ENCODE measurements at regions not wholly inside any gene's neighbourhood (a gene's known extent, or its start where the extent isn't known, plus 50 kb on each side); places are given as distances from the start of the nearest gene placed in this dataset.
"Not testable (repeated sequence)": the region's sequence is repeated elsewhere in the genome, so short reads cannot be mapped to it uniquely, and the experiment has no call there.

GRCh38 chr5:40354171-40354570 is 325.5 kb upstream of the PTGER4 start:
- DNase-seq (ENCODE audit: low spot score) = no peak

- DNase-seq (ENCODE audit: low spot score) = no peak
Observed at GRCh38 chr5:40353442-40353841, 326.3 kb upstream of the PTGER4 start.

- no peak for DNase-seq (ENCODE audit: low spot score)
Observed at GRCh38 chr5:40347981-40348725, 331.6 kb upstream of the PTGER4 start.

GRCh38 chr5:40346901-40347300 is 332.8 kb upstream of the PTGER4 start:
- no peak for DNase-seq (ENCODE audit: low spot score)

DNA sequence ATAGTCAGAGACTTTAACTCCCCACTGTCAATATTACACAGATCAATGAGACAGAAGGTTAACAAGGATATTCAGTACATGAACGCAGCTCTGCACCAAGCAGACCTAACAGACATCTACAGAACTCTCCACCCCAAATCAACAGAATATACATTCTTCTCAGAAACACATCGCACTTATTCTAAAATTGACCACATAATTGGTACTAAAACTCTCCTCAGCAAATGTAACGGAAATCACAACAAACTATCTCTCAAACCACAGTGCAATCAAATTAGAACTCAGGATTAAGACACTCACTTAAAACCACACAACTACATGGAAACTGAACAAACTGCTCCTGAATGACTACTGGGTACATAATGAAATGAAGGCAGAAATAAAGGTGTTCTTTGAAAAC is 341.3 kb upstream of the PTGER4 start:
- not testable (repeated sequence) for DNase-seq (ENCODE audit: low spot score)

DNA sequence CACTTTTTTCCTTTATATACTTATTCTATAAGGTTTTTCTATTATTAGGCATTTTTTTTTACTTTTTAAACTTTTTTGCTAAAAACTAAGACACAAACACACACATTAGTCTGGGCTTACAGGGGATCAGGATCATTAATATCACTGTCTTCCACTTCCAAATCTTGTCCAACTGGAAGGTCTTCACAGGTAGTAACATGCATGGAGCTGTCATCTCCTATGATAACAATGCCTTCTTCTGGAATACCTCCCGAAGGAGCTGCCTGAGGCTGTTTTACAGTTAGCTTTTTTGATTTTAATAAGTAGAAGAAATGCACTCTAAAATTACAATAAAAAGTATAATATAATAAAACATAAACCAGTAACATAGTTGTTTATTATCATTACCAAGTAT is 345.5 kb upstream of the PTGER4 start:
- peak; percentile 50 for DNase-seq (ENCODE audit: low spot score)

DNA sequence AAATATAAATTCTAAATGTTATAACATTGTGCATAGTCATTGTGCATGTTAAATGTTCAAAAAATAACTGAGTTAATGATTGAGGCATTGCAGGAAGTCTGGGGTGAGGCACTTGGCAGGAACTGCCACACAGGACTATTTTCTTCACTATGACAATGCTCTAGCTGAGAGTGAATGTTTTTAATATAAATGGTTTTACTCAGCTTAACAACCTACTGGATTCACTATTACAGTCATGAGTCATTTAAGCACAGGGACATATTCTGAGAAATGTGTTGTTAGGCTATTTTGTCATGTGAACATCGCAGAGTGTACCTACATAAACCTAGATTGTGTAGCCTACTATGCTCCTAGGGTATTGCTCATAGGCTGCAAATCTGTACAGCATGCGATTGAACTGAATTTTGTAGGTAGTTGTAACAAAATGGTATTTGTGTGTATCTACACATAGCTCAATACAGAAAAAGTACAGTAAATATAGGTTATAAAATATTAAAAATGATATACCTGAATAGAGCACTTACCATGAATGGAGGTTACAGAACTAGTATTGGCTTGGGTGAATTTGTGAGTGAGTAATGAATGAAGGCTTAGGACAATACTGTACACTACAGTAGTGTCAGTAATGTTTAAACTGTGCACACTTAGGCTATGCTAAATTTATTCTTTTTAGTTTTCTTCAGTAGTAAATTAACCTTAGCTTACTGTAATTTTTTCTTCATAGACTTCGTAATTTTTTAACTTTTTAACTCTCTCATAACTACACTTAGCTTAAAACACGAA is 346.1 kb upstream of the PTGER4 start:
- DNase-seq (ENCODE audit: low spot score) = peak; percentile 25

DNA sequence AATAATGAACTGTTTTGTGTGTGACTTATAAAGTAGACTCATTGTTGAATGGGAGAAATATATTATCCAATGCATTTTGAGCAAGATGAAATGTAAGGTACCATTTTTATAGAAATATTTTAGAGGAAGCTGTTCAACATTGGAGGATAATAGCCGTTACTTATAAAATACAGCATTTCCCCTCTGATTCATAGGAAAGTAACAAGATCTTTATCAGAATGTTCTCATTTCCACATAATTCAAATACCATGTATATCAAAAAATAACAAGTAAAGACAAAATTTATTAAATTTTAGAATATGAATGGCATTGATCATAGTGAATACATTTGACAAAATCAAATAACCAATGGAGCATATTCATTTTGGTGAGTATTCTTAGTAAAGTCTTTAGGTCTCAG is 346.7 kb upstream of the PTGER4 start:
- DNase-seq (ENCODE audit: low spot score) = no peak

GRCh38 chr5:40331616-40332015 is 348.1 kb upstream of the PTGER4 start:
- peak; percentile 85 for DNase-seq (ENCODE audit: low spot score)

GRCh38 chr5:40321514-40321913 is 358.2 kb upstream of the PTGER4 start:
- DNase-seq (ENCODE audit: low spot score) = no peak

GRCh38 chr5:40318395-40318794 is 361.3 kb upstream of the PTGER4 start:
- DNase-seq (ENCODE audit: low spot score) = no peak

GRCh38 chr5:40317023-40317422 is 362.7 kb upstream of the PTGER4 start:
- no peak for DNase-seq (ENCODE audit: low spot score)

DNA sequence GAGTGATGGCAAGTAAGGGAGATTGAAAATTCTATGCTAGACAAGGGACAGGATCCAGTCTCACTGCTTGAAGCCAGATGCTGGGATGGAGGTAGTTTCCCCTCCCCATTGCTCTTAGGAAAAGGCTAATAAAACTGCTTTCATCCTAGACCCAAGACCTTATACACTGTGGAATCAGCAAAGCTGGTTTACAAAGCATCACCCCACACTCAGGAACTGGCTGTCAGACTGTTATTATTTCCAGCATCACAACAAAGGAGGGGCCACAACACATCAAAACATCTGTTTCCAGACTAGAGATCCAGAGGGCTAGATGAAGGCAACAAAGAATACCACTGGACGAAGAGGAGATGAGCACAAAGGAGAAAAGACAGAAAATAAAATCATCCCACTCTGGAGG is 364.6 kb upstream of the PTGER4 start:
- DNase-seq (ENCODE audit: low spot score) = no peak

DNA sequence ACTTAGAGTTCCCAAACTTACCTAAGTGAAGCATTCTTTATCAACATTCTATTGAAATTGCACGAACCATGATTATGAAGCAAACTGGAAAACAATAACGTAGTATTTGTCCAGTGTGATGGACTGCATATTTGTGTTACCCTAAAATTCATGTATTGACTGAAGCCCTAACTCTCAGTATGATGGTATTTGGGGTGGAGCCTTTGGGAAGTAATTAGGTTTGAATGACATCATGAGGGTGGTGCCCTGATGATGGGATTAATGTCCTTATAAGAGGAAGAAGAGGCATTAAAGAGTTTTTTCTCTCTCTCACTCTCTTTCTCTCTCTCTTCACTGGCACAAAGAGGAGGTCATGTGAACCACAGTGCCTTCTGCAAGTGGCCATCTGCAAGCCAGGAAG is 365.4 kb upstream of the PTGER4 start:
- no peak for DNase-seq (ENCODE audit: low spot score)

GRCh38 chr5:40312205-40312604 is 367.5 kb upstream of the PTGER4 start:
- no peak for DNase-seq (ENCODE audit: low spot score)

- no peak for DNase-seq (ENCODE audit: low spot score)
Observed at GRCh38 chr5:40309851-40310250, 369.9 kb upstream of the PTGER4 start.

- DNase-seq (ENCODE audit: low spot score) = no peak
Observed at GRCh38 chr5:40308867-40309266, 370.8 kb upstream of the PTGER4 start.

DNA sequence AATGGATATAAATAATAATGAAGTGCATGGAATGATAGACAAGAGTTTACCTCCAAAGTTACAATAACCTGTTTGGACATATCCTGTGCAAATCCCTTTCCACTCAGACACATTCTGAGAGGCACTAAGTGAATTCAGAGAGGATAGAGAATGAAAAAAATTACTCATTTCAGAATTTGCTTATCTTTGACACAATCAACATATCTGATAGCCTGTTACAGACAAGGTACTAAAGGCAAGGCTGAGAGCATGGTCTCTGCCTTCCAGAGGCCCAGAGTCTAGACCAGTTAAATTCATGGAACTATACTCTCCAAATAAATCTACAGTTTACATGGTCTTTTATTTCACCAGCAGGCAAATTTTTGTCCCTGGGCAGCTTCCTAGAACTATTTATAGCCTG is 371.8 kb upstream of the PTGER4 start:
- DNase-seq (ENCODE audit: low spot score) = peak; percentile 9

DNA sequence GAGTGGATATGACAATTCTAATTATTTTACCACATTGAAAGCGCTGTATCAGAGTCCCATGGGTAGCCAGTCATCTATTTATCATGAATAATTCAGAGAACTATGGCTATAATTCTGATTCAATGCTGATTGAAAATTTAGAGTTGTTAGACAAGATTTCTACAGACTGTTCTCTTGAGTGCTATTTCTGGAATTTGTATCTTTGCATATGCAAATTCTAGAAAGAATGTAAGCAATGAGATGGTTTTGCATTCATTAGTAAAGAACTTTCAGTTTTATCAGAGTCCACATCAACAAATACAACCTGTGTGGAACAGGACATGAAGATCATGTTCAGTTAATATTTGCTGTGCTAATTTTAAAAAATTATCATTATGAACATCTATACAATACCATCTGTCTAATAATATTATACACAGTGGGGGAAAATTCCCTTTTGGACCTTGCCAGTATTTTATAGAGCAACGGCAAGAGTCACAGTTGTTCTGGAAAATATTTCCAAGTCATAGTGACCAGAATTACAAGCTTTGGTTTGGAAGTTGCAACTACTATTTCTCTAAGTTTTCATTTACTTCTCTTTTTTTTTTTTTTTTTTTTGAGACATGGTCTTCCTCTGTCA is 372.7 kb upstream of the PTGER4 start:
- no peak for DNase-seq (ENCODE audit: low spot score)

DNA sequence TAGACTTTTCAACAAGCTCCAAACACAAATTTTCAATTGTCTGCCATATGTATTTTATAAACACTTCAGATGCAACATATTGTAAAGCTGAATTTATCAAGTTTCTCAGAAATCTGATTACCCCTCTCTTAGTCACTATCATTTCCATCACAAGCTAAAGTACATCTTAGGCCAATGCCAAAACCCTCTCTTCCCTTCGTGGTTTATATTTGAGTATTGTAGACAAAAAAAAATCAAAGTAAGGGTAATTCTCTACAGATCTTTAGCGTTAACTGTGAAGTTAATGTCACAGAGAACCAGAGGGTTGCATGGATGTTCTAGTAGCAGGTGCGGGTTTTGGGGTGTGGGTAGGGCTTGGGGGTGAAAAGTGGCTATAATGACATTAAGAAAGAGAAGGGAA is 387.7 kb upstream of the PTGER4 start:
- no peak for DNase-seq (ENCODE audit: low spot score)

DNA sequence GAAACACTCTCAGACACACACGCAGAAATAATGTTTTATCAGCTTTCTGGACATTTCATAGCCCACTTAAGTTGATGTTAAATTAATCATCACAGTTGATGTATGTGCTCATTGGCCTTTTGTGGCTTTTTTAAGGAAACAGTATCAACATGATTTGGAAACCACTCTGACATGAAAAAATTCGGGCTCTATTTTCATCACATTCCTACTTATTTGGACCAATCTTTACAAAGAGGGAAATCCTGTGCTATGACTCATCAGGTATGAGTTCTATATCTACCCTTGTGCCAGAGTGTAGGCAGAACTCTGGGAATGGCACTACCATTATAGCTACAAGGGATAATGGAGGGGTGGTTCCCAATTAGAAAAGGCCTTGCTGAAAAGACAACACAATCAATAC is 388.4 kb upstream of the PTGER4 start:
- no peak for DNase-seq (ENCODE audit: low spot score)

GRCh38 chr5:40288800-40289485 is 390.8 kb upstream of the PTGER4 start:
- DNase-seq (ENCODE audit: low spot score) = no peak

Data from umbilical cord (tissue), 1 donor.